ENCODE measurements at regions not wholly inside any gene's neighbourhood (a gene's known extent, or its start where the extent isn't known, plus 50 kb on each side); places are given as distances from the start of the nearest gene placed in this dataset.
"Not testable (repeated sequence)": the region's sequence is repeated elsewhere in the genome, so short reads cannot be mapped to it uniquely, and the experiment has no call there.

- no peak for DNase-seq
These were observed 194.3 kb upstream of the CLNK start for GRCh38 chr4:10878861-10879260.

- no peak for DNase-seq
These were observed 192.5 kb upstream of the CLNK start for GRCh38 chr4:10877076-10877475.

- no peak for DNase-seq
These were observed 190.7 kb upstream of the CLNK start for GRCh38 chr4:10875144-10875799.

- DNase-seq, result no peak
These were observed 189.2 kb upstream of the CLNK start for GRCh38 chr4:10873809-10874208.

- DNase-seq, result no peak
These were observed 188.4 kb upstream of the CLNK start for GRCh38 chr4:10872833-10873517.

- DNase-seq, result no peak
These were observed 182.1 kb upstream of the CLNK start for GRCh38 chr4:10866666-10867065.

GRCh38 chr4:10861036-10861435, 176.5 kb upstream of the CLNK start:
- no peak for DNase-seq

GRCh38 chr4:10856271-10856782, 171.8 kb upstream of the CLNK start:
- no peak for DNase-seq

GRCh38 chr4:10853196-10853595, 168.6 kb upstream of the CLNK start:
- no peak for DNase-seq

GRCh38 chr4:10841697-10842096, 157.1 kb upstream of the CLNK start:
- no peak for DNase-seq

GRCh38 chr4:10837151-10837550, 152.6 kb upstream of the CLNK start:
- no peak for DNase-seq

- DNase-seq, result no peak
These were observed 148.4 kb upstream of the CLNK start for GRCh38 chr4:10832806-10833628.

GRCh38 chr4:10831727-10832408, 147.3 kb upstream of the CLNK start:
- no peak for DNase-seq

GRCh38 chr4:10828918-10829538, 144.5 kb upstream of the CLNK start:
- DNase-seq, result not testable (repeated sequence)

GRCh38 chr4:10821826-10822225, 137.3 kb upstream of the CLNK start:
- no peak for DNase-seq

- no peak for DNase-seq
These were observed 132.0 kb upstream of the CLNK start for GRCh38 chr4:10816571-10816970.

GRCh38 chr4:10811991-10812390, 127.4 kb upstream of the CLNK start:
- no peak for DNase-seq

- DNase-seq, result no peak
These were observed 125.8 kb upstream of the CLNK start for GRCh38 chr4:10810411-10810810.

GRCh38 chr4:10809905-10810304, 125.3 kb upstream of the CLNK start:
- DNase-seq, result no peak

- no peak for DNase-seq
These were observed 124.0 kb upstream of the CLNK start for GRCh38 chr4:10808591-10808990.

- no peak for DNase-seq
These were observed 122.5 kb upstream of the CLNK start for GRCh38 chr4:10806953-10807645.
